Iris pigment epithelial cell (primary cell): ENCODE measurements at regions not wholly inside any gene's neighbourhood (a gene's known extent, or its start where the extent isn't known, plus 50 kb on each side); places are given as distances from the start of the nearest gene placed in this dataset.

Experiments used
- DNase-seq: peaks from one replicate; pipeline ENCODE4 v3.0.0-alpha.2; 2011; ENCODE audit warnings: low read depth

GRCh38 chr11:8323161-8323935 lies 59.7 kb upstream of the LMO1 start:
- no peak for DNase-seq

DNA sequence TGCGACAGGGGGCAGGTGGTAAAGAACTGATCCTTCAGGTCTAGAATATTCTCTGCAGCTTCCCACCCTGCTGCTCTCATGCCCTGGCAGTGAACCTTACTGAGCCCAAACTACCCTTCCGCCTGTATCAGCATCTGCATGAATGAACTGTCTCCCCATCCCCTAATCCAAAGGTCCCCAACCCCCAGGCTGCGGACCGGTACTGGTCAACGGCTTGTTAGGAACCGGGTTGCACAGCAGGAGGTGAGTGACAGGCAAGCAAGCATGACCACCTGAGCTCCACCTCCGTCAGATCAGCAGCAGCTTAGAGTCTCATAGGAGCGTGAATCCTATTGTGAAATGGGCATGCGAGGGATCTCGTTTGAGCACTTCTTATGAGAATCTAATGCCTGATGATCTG lies 58.2 kb upstream of the LMO1 start:
- DNase-seq = no peak

- DNase-seq = no peak
These were observed 56.4 kb upstream of the LMO1 start for GRCh38 chr11:8320076-8320475.

- DNase-seq = no peak
These were observed 54.9 kb upstream of the LMO1 start for GRCh38 chr11:8318536-8318935.

GRCh38 chr11:8317159-8317558 lies 53.5 kb upstream of the LMO1 start:
- no peak for DNase-seq

DNA sequence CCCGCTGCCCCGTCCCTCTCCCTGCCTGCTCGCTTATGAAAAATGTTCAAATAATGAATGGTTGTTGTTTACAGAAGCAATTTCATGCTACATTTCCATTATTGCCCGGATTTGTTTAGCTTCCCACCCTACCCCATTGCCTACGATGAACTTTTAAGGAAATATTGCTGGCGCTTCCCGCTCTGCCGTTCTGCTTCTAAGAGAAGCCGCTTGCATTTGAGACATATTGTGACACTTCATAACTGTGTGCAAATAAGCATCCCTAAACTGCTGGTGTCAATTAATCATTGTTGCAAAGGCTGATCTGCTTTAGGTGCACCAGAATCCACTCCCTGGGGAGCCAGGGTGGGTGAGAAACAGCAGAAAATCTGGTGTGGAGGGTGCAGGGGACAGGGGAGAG lies 52.3 kb upstream of the LMO1 start:
- no peak for DNase-seq

DNA sequence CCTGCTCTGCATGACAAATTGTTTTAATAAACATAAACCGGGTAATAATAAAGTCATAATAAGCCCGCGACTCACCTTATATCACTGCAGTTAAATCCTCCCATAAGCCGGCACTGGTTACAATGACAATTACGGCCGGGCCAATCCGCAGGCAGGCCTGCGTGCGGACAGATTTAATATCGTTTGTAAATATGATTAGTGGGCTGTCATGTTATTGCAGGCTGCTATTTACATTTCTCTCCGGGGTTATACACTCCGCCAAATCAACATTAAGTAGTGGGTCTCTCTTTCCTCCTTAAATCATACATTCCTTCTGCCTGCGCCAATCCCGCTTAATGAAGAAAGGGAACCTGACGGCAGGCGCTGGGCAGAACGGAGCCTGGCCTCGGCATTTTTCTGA lies 51.8 kb upstream of the LMO1 start:
- DNase-seq = no peak

- no peak for DNase-seq
These were observed 51.2 kb upstream of the LMO1 start for GRCh38 chr11:8314916-8315315.

DNA sequence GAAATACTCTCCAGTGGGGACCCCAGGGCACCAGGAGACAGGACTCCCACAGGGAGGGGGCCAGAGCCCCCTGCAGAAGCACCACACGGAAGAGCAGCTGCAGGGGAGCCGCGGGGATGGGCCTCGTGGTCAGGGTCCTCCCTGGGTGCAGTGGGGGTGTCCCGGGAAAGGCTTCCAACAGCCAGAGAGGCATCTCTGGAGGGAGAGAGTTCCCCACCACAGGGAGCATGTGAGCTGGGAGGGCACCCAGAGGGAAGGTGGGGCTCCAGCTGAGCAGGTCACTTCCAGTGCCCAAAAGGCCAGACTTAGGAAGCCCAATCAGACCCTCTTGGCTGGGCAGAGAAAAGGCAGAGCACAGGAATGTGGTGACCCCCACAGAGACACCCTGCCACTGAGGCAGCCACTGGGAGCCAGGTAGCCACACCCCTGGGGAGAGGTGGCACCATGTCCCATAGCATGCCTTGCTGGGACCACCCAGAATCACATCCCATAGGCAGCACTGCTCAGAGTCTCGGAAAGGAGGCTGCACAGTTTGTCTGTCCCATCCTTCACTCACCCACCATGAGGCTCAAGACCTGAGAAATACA lies 49.9 kb upstream of the LMO1 start:
- no peak for DNase-seq
